Glomerular endothelial cell (primary cell): ENCODE measurements at regions not wholly inside any gene's neighbourhood (a gene's known extent, or its start where the extent isn't known, plus 50 kb on each side); places are given as distances from the start of the nearest gene placed in this dataset.

Experiments used
- DNase-seq: peaks from one replicate; pipeline ENCODE4 v3.0.0-alpha.2; 2011; ENCODE audit warnings: low read depth, low spot score; ENCODE audit errors: extremely low read depth

GRCh38 chr15:36483409-36483808 is 96.0 kb upstream of the CDIN1 start:
- DNase-seq, result no peak

DNA sequence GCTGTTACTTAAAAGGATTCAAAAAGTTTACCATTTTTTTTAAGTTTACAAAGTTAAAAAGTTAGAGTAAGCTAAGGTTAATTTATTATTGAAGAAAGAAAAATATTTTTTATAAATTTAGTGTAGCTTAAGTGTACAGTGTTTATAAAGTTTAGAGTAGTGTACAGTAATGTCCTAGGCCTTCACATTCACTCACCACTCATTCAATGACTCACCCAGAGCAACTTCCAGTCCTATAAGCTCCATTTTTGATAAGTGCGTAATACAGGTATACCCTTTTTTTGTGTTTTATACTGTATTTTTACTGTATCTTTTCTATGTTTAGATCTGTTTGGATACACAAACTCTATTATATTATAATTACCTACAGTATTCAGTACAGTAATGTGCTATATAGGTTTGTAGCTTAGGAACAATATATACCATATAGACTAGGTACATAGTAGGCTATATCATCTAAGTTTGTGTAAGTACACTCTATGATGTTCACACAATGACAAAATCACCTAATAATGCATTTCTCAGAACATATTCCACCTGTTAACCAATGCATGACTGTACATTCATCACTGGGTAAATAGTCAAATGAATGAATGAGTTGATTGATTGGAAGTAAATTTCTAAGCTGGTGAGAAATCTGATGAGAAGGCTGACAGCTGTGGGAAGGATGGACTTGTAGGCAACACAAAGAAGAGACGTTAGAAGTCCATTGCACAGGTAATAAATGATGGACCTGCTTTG is 95.2 kb upstream of the CDIN1 start:
- no peak for DNase-seq

DNA sequence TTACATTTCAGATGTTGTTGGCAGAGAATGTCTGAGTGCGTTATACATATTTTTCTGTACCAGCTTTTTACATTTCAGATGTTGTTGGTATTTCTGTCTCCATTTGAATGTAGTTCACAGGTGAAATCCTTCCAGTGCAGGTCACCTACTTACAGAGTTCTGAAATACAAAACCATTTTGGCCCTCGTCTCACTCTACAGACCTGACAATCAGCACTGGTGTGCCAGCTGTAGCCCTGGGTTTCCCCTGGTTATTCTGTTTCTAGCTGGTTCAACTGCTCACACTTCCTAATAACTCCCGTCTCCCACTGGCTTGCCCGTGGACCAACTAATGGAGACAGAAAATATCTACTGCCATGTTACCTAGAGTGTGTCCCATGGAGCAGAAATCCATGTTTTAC is 87.5 kb upstream of the CDIN1 start:
- no peak for DNase-seq

DNA sequence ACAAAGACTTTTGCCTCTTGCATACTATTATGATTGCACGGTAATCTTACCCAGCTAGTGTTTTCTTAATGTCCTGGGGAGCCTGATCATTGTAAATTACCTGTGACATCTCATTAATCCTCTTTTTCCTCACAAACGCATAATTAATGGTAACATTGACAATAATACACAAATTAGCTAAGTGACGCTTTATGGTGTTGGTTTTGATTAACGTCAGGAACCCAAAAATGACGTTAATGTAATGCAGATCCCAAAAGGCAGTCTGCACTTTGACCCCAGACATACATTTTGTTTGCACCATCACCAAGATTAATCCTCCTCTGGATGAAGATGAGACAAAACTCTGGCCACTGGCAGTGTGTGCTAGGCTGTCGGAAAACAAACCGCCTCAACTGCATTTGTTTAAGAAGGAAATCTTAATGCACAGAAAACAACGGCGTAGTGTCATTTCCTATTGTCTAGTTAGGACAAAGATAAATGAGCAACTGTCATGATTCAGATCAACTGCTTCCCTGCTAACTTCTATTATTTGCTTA is 83.9 kb upstream of the CDIN1 start:
- no peak for DNase-seq

GRCh38 chr15:36497901-36498300 is 81.5 kb upstream of the CDIN1 start:
- DNase-seq, result peak; percentile 52

DNA sequence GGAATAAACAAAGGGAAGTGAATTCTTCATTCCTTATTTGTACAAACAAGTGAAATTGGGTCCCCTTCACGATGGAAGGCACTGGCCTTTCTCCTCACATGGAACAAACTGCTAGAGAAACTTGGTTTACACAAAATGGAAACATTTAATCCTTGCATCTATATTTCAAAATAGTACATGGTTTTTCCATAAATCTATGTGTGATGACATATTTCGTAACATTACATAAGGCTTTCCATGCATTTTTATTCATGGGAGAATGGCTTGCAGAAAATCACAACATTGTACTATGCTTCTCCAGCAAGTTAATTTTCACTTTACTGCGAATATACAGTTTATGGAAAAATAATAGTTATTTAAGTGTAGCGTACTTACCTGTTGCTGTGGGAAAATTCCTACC is 81.0 kb upstream of the CDIN1 start:
- no peak for DNase-seq

- no peak for DNase-seq
Measured at GRCh38 chr15:36498916-36499315, 80.5 kb upstream of the CDIN1 start.

- DNase-seq, result no peak
Measured at GRCh38 chr15:36499412-36500389, 79.7 kb upstream of the CDIN1 start.

- peak; percentile 72 for DNase-seq
Measured at GRCh38 chr15:36501063-36501678, 78.3 kb upstream of the CDIN1 start.

- DNase-seq, result no peak
Measured at GRCh38 chr15:36502509-36502908, 76.9 kb upstream of the CDIN1 start.

- no peak for DNase-seq
Measured at GRCh38 chr15:36506733-36507356, 72.6 kb upstream of the CDIN1 start.

GRCh38 chr15:36507458-36507857 is 72.0 kb upstream of the CDIN1 start:
- no peak for DNase-seq

DNA sequence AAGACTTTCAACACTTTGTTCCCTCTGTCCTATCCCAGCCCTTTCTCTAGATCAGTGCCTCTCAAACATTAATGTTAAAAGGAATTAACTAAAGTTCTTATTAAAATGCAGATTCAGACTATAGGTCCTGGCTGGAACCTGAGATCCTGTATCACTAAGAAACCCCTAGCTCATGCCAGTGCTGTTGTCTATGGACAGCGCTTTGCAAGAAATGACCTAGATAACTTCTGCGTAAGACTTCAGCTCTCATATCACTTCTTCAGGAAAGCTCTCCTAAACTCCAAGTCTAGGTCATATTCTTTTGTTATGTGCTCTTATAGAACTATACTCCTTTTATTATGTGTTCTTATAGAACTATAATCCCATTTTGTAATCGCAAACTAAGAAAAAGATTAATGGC is 67.8 kb upstream of the CDIN1 start:
- no peak for DNase-seq

DNA sequence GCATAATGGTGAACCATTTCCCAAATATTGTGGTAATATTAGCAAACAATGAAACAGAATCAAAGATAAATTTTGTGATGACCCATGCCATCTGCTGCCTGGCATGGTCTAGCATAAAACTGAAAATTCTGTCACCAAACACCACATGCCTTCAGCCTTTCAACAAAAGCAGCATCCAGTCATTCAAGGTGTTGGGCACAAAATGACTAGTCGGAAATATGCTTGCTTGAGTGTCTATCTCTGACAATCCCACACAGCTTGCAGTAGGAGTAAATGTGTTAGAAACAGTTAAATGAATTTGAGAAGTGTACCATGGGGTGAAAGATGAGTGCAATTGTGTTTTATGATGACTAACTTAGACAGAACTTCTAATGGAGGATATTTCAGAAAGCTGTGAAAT is 61.7 kb upstream of the CDIN1 start:
- DNase-seq, result no peak

GRCh38 chr15:36519067-36519466 is 60.4 kb upstream of the CDIN1 start:
- no peak for DNase-seq

DNA sequence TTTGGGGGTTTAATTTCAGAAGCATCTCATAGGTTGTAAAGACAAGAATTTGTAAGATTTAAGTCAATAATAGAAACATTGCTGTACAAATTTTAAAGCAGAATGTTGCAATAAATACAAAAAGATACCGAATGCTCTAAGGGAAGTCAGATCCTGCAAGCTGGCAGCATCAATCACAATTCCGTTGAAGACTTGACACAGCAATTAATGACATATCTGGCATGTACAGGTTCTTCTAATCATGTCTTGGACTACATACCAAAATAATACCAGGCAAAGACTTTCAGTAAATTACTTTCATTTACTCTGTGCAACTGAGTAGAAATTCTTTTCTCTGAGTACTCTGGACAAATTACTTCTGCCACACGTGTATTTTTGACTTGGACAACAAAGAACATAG is 54.0 kb upstream of the CDIN1 start:
- DNase-seq, result no peak

GRCh38 chr15:36527235-36528162 is 51.9 kb upstream of the CDIN1 start:
- no peak for DNase-seq

DNA sequence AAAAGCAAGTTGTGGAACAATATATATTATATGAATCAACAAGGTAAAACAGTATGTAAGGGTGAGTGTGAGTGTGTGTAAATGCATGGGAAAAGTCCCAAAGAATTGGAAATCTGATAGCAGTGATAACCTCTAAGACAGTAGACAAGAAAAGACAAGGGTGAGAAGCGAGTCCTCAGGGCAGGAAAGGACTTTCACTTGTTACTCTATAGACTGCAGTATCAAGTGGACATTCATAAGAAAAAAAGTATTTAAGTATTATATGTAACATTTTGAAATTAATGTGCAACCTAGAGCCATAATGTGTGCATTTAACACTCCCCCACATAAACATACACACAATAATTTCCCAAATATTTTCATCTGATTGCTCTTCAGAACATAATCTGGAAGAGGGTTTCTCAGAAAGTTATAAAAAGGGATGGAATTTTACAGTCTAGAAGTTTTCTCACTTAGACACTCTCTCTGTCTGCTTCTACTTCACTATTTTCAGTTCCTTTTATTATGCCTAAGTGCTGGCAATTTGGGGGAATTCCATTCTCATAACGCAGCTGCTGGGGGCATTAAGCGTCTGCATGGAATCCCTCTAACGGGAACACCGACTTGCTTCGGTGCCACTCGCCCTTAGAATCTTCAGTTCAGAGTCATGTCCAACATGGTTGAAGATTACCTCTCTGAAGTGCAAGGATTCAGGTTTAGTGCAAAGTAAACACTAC is 50.0 kb upstream of the CDIN1 start:
- no peak for DNase-seq
